ENCODE measurements at regions not wholly inside any gene's neighbourhood (a gene's known extent, or its start where the extent isn't known, plus 50 kb on each side); places are given as distances from the start of the nearest gene placed in this dataset.

DNA sequence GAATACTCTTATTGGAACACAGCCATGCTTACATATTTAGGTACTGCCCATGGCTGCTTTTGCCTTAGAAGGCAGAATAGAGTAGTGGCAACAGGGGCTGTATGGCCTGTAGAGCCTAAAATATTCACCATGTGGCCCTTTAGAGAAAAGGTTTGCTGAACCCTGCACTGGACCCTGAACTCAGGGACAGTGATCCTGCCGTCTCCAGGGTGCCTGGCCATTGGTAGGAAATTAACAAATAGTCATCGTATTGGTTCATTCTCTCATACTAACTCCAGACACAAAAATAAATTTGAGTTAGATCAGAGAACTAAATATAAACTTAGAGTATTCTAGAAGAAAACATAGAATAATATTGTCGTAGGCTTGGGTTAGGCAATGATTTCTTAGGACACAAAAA is 181.4 kb downstream of the BCAS1 start:
- Mint-ChIP-seq H3K27ac (no peak overlapping the region), H3K9me3 (peaks cover 5% of the 10 kb centered on the region), H3K4me1 (peaks cover 11% of the 10 kb centered on the region), H3K4me3 (no peak overlapping the region), H3K27me3 (ENCODE audit: insufficient read depth, low read depth) (no peaks in the 10 kb centered on the region), H3K36me3 (no peaks in the 10 kb centered on the region)
- no peaks in the 10 kb centered on the region for H3K27me3 ChIP-seq
- H3K79me2 ChIP-seq (ENCODE audit: low read depth): no peaks in the 10 kb centered on the region
- no peak overlapping the region for H2AFZ ChIP-seq (replicated peaks)
- H4K20me1 ChIP-seq (ENCODE audit: low read depth): no peaks in the 10 kb centered on the region
- H3K9ac ChIP-seq: no peak overlapping the region
- H3K27ac ChIP-seq: no peak overlapping the region
- no peak overlapping the region for H3K4me3 ChIP-seq
- no peaks in the 10 kb centered on the region for H3K36me3 ChIP-seq
- no peaks in the 10 kb centered on the region for H3K4me1 ChIP-seq
- no peak for DNase-seq (ENCODE audit: low spot score)
- TF ChIP-seq EZH2 (IDR thresholded peaks at IDR 0.05) (no peak), EZH2phosphoT487 (IDR thresholded peaks at IDR 0.05) (no peak)
- TF ChIP-seq, protein P1, sequence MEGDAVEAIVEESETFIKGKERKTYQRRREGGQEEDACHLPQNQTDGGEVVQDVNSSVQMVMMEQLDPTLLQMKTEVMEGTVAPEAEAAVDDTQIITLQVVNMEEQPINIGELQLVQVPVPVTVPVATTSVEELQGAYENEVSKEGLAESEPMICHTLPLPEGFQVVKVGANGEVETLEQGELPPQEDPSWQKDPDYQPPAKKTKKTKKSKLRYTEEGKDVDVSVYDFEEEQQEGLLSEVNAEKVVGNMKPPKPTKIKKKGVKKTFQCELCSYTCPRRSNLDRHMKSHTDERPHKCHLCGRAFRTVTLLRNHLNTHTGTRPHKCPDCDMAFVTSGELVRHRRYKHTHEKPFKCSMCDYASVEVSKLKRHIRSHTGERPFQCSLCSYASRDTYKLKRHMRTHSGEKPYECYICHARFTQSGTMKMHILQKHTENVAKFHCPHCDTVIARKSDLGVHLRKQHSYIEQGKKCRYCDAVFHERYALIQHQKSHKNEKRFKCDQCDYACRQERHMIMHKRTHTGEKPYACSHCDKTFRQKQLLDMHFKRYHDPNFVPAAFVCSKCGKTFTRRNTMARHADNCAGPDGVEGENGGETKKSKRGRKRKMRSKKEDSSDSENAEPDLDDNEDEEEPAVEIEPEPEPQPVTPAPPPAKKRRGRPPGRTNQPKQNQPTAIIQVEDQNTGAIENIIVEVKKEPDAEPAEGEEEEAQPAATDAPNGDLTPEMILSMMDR (IDR thresholded peaks at IDR 0.05): no peak
- peaks cover 5% of the 10 kb centered on the region for H3K9me3 ChIP-seq (ENCODE audit: low read depth)
- H3F3A ChIP-seq (ENCODE audit: low read depth): no peaks in the 10 kb centered on the region
- no peak overlapping the region for H3K4me2 ChIP-seq

DNA sequence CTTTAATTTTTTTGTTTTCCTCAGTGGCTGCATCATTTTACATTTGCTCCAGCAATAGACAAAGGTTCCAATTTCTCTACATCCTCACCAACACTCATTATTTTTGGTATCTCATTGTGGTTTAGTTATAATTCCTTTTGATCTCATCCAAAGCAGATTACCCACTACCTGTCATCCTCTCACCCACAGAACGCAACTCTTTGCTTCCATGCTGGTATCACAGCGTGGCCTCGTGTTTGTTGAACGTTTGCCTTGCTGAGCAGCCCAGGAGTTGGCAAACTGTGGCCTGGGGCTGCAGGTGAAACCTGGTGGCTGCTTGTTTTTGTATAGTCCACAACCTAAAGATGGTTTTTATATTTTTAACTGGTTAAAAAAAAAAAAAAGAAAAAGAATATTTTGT is 181.9 kb downstream of the BCAS1 start:
- Mint-ChIP-seq H3K36me3 (no peaks in the 10 kb centered on the region), H3K4me3 (no peak overlapping the region), H3K27me3 (ENCODE audit: insufficient read depth, low read depth) (no peaks in the 10 kb centered on the region), H3K4me1 (peaks cover 10% of the 10 kb centered on the region), H3K27ac (no peak overlapping the region), H3K9me3 (peaks cover 5% of the 10 kb centered on the region)
- no peaks in the 10 kb centered on the region for H3K36me3 ChIP-seq
- H3K9me3 ChIP-seq (ENCODE audit: low read depth): peaks cover 5% of the 10 kb centered on the region
- no peaks in the 10 kb centered on the region for H3K79me2 ChIP-seq (ENCODE audit: low read depth)
- H3K4me2 ChIP-seq: no peak overlapping the region
- TF ChIP-seq, protein P1 (IDR thresholded peaks at IDR 0.05): no peak
- TF ChIP-seq EZH2phosphoT487 (IDR thresholded peaks at IDR 0.05) (no peak), EZH2 (IDR thresholded peaks at IDR 0.05) (no peak)
- no peaks in the 10 kb centered on the region for H3K27me3 ChIP-seq
- H3K4me3 ChIP-seq: no peak overlapping the region
- no peaks in the 10 kb centered on the region for H4K20me1 ChIP-seq (ENCODE audit: low read depth)
- H2AFZ ChIP-seq (replicated peaks): no peak overlapping the region
- no peaks in the 10 kb centered on the region for H3K4me1 ChIP-seq
- H3K27ac ChIP-seq: no peak overlapping the region
- no peak overlapping the region for H3K9ac ChIP-seq
- H3F3A ChIP-seq (ENCODE audit: low read depth): no peaks in the 10 kb centered on the region
- no peak for DNase-seq (ENCODE audit: low spot score)

DNA sequence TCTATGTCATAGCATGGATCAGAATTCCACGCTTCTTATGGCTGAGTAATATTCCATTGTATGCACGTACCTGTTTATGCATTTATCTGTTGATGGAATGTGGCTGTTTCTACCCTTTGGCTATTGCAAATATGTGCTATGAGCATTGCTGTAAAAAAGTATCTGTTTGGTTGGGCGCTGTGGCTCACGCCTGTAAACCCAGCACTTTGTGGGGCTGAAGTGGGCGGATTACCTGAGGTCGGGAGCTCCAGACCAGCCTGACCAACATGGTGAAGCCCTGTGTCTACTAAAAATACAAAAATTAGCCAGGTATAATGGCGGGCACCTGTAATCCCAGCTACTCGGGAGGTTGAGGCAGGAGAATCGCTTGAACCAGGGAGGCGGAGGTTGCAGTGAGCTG is 182.4 kb downstream of the BCAS1 start:
- Mint-ChIP-seq H3K27me3 (ENCODE audit: insufficient read depth, low read depth) (no peaks in the 10 kb centered on the region), H3K27ac (no peak overlapping the region), H3K4me1 (peaks cover 5% of the 10 kb centered on the region), H3K36me3 (no peaks in the 10 kb centered on the region), H3K4me3 (no peak overlapping the region), H3K9me3 (peaks cover 5% of the 10 kb centered on the region)
- Histone ChIP-seq H3K9me3 (ENCODE audit: low read depth) (peaks cover 5% of the 10 kb centered on the region), H3K79me2 (ENCODE audit: low read depth) (no peaks in the 10 kb centered on the region), H2AFZ (replicated peaks) (no peak overlapping the region), H4K20me1 (ENCODE audit: low read depth) (no peaks in the 10 kb centered on the region), H3K4me3 (no peak overlapping the region), H3K27ac (no peak overlapping the region), H3K27me3 (no peaks in the 10 kb centered on the region), H3K4me2 (no peak overlapping the region), H3K36me3 (no peaks in the 10 kb centered on the region), H3K9ac (no peak overlapping the region), H3K4me1 (no peaks in the 10 kb centered on the region), H3F3A (ENCODE audit: low read depth) (no peaks in the 10 kb centered on the region)
- TF ChIP-seq, protein P1 (IDR thresholded peaks at IDR 0.05): no peak
- TF ChIP-seq EZH2 (IDR thresholded peaks at IDR 0.05) (no peak), EZH2phosphoT487 (IDR thresholded peaks at IDR 0.05) (no peak)
- DNase-seq (ENCODE audit: low spot score): no peak

Measured in neural progenitor cell (in vitro differentiated cells).